Small intestine (tissue), 7 donors: ENCODE measurements at regions not wholly inside any gene's neighbourhood (a gene's known extent, or its start where the extent isn't known, plus 50 kb on each side); places are given as distances from the start of the nearest gene placed in this dataset.

Experiments
- DNase-seq, 2 donors: peaks; one replicate each; pipeline versions ENCODE4 v3.0.0 to v3.0.0-alpha.2; 2013
- FAIRE-seq: peaks from 2 replicates; lab custom pipeline; 2012; peaks lifted over from hg19 to GRCh38; lab: Jason Lieb, UNC
- H3K27ac ChIP-seq, 3 donors: one replicate each; pipeline ENCODE4 v1.5.1; 2013; ENCODE audit warnings: low read length in 2 of 3, mild to moderate bottlenecking in 2 of 3, control low read depth in 1 of 3, inconsistent platforms in 1 of 3, low read depth in 1 of 3, moderate library complexity in 1 of 3
- H3K27me3 ChIP-seq, 3 donors: one replicate each; pipeline ENCODE4 v1.6.1; 2013; ENCODE audit warnings: low read length in 3 of 3, inconsistent platforms in 1 of 3; ENCODE audit not compliant: control insufficient read depth in 3 of 3, insufficient read depth in 3 of 3
- H3K36me3 ChIP-seq, 3 donors: one replicate each; pipeline ENCODE4 v1.6.1; 2013; ENCODE audit warnings: low read length in 3 of 3, inconsistent platforms in 1 of 3, low read depth in 1 of 3, mild to moderate bottlenecking in 1 of 3, moderate library complexity in 1 of 3; ENCODE audit not compliant: control insufficient read depth in 3 of 3, insufficient read depth in 2 of 3
- H3K4me1 ChIP-seq, 3 donors: one replicate each; pipeline ENCODE4 v1.6.1; 2013; ENCODE audit warnings: low read length in 2 of 3, inconsistent platforms in 1 of 3, low read depth in 1 of 3, mild to moderate bottlenecking in 1 of 3, moderate library complexity in 1 of 3; ENCODE audit not compliant: control insufficient read depth in 3 of 3, insufficient read depth in 2 of 3
- H3K4me3 ChIP-seq, 3 donors: one replicate each; pipeline ENCODE4 v1.5.1; 2013; ENCODE audit warnings: low read length in 3 of 3, control low read depth in 1 of 3, inconsistent platforms in 1 of 3, low read depth in 1 of 3, mild to moderate bottlenecking in 1 of 3, moderate library complexity in 1 of 3
- H3K9me3 ChIP-seq, 2 donors: one replicate each; pipeline ENCODE4 v1.6.1; 2013; ENCODE audit warnings: low read depth in 1 of 2, low read length in 1 of 2; ENCODE audit not compliant: control insufficient read depth in 2 of 2, insufficient read depth in 1 of 2
- WGBS, 3 donors: extraction: QIAGEN DNeasy Blood & Tissue Kit; methylation state at CpG; one replicate each; pipeline ENCODE4 v1.1.7; 2013; 5-methylcytosine and 5-hydroxymethylcytosine counted together
- donor health status: healthy with polysubstance abuse.
- donor health status: control.
- donor health status: control.
- donor health status: Bipolar disorder and iron deficiency.
- donor health status: healthy.

GRCh38 chr12:132422040-132422380 lies 67.9 kb upstream of the FBRSL1 start:
- no peaks in the 10 kb centered on the region for H3K36me3 ChIP-seq
- peaks cover 0 to 19% of the 10 kb centered on the region in 2 donors for H3K9me3 ChIP-seq
- no peak overlapping the region for H3K4me3 ChIP-seq
- peaks cover 0 to 32% (median 2%) of the 10 kb centered on the region in 3 donors for H3K27me3 ChIP-seq
- no peak for FAIRE-seq
- H3K4me1 ChIP-seq = peaks cover 0 to 6% (median 0%) of the 10 kb centered on the region in 3 donors
- 52 to 64% (median 58%) methylated on average over 10 of the region's 10 CpGs for WGBS, 3 donors
- no peak for DNase-seq
- no peak overlapping the region for H3K27ac ChIP-seq

GRCh38 chr12:132419631-132420246 lies 70.2 kb upstream of the FBRSL1 start:
- H3K4me3 ChIP-seq = no peak overlapping the region
- DNase-seq (no peak), FAIRE-seq (no peak)
- no peak overlapping the region for H3K27ac ChIP-seq
- 63 to 70% (median 69%) methylated on average over 18 of the region's 18 CpGs for WGBS, 3 donors
- peaks cover 0 to 10% (median 0%) of the 10 kb centered on the region in 3 donors for H3K4me1 ChIP-seq
- H3K27me3 ChIP-seq = peaks cover 0 to 31% (median 2%) of the 10 kb centered on the region in 3 donors
- peaks cover 0 to 10% of the 10 kb centered on the region in 2 donors for H3K9me3 ChIP-seq
- H3K36me3 ChIP-seq = no peaks in the 10 kb centered on the region

DNA sequence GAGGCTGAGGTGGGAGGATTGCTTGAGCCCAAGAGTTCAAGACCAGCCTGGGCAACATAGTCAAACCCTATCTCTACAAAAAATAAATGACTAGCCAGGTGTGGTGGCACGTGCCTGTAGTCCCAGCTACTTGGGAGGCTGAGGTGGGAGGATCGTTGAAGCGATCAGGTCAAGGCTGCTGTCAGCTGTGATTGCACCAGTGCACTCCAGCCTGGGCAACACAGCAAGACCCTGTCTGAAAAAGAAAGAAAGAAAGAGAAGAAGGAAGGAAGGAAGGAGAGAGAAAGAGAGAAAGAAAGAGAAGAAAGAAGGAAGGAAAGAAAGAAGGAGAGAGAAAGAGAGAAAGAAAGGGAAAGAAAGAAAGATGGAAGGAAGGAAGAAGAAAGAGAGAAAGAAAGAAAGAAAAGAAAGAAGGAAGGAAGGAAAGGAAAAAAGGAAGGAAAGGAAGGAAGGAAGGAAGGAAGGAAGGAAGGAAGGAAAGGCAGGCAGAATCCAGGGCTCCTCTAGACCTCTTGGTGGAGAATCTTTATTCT lies 71.5 kb upstream of the FBRSL1 start:
- Histone ChIP-seq H3K9me3 (peaks cover 0 to 7% of the 10 kb centered on the region in 2 donors), H3K27me3 (peaks cover 0 to 26% (median 2%) of the 10 kb centered on the region in 3 donors), H3K36me3 (no peaks in the 10 kb centered on the region), H3K4me1 (peaks cover 0 to 13% (median 0%) of the 10 kb centered on the region in 3 donors), H3K4me3 (no peak overlapping the region), H3K27ac (no peak overlapping the region)
- DNase-seq = no peak
- WGBS, 3 donors = 74 to 91% (median 76%) methylated on average over 3 of the region's 3 CpGs
- FAIRE-seq = no peak

DNA sequence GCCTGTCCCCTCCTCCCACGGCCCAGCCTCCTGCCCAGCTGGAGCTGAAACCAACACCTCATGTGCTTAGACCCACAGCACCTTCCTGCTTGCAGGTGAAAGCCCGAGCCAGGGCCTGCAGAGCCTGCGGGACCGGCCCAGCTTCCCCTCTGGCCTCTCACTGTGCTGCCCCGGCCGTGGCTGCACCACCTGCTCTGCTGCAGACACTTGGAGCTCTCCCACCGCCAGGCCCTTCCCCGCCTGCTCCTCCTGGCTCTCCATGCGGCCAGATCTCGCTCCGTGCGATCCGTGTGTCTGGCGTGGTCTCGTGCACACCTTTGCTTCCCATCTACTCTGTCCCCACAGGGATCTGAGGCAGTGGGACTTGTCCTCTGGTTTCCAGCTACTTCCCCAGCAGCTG lies 72.2 kb upstream of the FBRSL1 start:
- no peak overlapping the region for H3K27ac ChIP-seq
- no peak for DNase-seq
- H3K4me3 ChIP-seq = no peak overlapping the region
- H3K36me3 ChIP-seq = no peaks in the 10 kb centered on the region
- peaks cover 0 to 22% (median 2%) of the 10 kb centered on the region in 3 donors for H3K27me3 ChIP-seq
- H3K4me1 ChIP-seq = peaks cover 0 to 13% (median 0%) of the 10 kb centered on the region in 3 donors
- no peak for FAIRE-seq
- peaks cover 0 to 4% of the 10 kb centered on the region in 2 donors for H3K9me3 ChIP-seq
- WGBS, 3 donors = 75 to 83% (median 77%) methylated on average over 15 of the region's 15 CpGs

- DNase-seq = no peak
- H3K4me1 ChIP-seq = peaks cover 0 to 13% (median 0%) of the 10 kb centered on the region in 3 donors
- 77 to 91% (median 78%) methylated on average over 14 of the region's 14 CpGs for WGBS, 3 donors
- FAIRE-seq = no peak
- peaks cover 0 to 4% of the 10 kb centered on the region in 2 donors for H3K9me3 ChIP-seq
- H3K4me3 ChIP-seq = no peak overlapping the region
- no peaks in the 10 kb centered on the region for H3K36me3 ChIP-seq
- H3K27ac ChIP-seq = no peak overlapping the region
- H3K27me3 ChIP-seq = peaks cover 0 to 15% (median 2%) of the 10 kb centered on the region in 3 donors
These were observed 73.1 kb upstream of the FBRSL1 start for GRCh38 chr12:132416827-132417226.

GRCh38 chr12:132416121-132416673 lies 73.8 kb upstream of the FBRSL1 start:
- H3K4me1 ChIP-seq = peaks cover 0 to 13% (median 0%) of the 10 kb centered on the region in 3 donors
- H3K36me3 ChIP-seq = no peaks in the 10 kb centered on the region
- peaks cover 0 to 13% (median 2%) of the 10 kb centered on the region in 3 donors for H3K27me3 ChIP-seq
- no peak overlapping the region for H3K27ac ChIP-seq
- H3K9me3 ChIP-seq = peaks cover 0 to 4% of the 10 kb centered on the region in 2 donors
- DNase-seq (no peak), FAIRE-seq (no peak)
- 83 to 86% (median 84%) methylated on average over 25 of the region's 25 CpGs for WGBS, 3 donors
- no peak overlapping the region for H3K4me3 ChIP-seq

DNA sequence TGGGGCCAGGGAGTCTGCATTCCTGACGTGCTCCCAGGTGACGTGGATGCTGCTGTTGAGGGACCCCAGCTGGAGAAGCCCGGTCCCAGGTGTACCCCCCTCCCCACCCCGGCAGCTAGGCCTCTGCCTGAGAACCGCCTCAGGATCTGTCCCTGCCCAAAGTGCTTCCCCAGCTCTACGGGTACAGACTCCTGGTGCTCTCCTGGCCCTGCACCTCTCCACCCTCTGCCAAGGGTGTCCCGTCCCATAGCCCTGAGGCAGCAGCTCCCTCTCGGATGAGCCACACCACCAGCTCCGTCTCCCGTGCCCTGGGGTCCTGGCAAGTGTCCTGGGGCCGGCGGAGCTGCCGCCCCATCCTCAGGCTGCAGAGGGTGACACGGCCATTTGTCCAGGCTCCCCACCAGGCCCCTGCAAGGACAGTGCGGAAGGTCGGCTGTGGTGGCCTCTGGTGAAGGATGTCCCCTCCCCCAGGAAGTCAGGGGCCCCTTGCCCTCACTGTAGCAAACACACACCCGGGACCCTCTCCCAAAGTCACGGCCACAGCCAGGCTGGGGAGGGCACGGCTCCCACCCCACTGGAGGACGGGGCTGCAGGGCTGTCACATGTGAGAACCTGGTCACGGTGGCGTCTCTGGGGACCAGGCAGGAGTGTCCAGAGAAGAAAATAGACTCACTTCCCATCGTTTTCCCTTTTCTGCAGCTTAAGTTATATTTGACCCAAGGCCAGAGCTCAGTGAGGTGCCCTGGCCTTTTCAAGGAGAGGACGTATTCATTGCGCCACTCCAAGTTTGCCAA lies 74.4 kb upstream of the FBRSL1 start:
- Histone ChIP-seq H3K36me3 (no peaks in the 10 kb centered on the region), H3K4me1 (peaks cover 0 to 13% (median 0%) of the 10 kb centered on the region in 3 donors), H3K27ac (no peak overlapping the region), H3K27me3 (peaks cover 0 to 9% (median 0%) of the 10 kb centered on the region in 3 donors), H3K4me3 (no peak overlapping the region), H3K9me3 (peaks cover 0 to under 1% of the 10 kb centered on the region in 2 donors)
- DNase-seq (no peak), FAIRE-seq (no peak)
- WGBS, 3 donors = 57 to 67% (median 58%) methylated on average over 25 of the region's 25 CpGs

- WGBS, 3 donors = 6 to 15% (median 8%) methylated on average over 25 to 30 of the region's 30 CpGs
- DNase-seq (peak; percentile 83 to 89), FAIRE-seq (no peak)
- Histone ChIP-seq H3K4me1 (peaks cover 0 to 13% (median 0%) of the 10 kb centered on the region in 3 donors), H3K27ac (no peak overlapping the region), H3K9me3 (no peaks in the 10 kb centered on the region), H3K36me3 (no peaks in the 10 kb centered on the region), H3K27me3 (peaks cover 0 to 9% (median 0%) of the 10 kb centered on the region in 3 donors), H3K4me3 (no peak overlapping the region)
These were observed 75.2 kb upstream of the FBRSL1 start for GRCh38 chr12:132414634-132415326.
